NB4 (cell line): ENCODE measurements at regions not wholly inside any gene's neighbourhood (a gene's known extent, or its start where the extent isn't known, plus 50 kb on each side); places are given as distances from the start of the nearest gene placed in this dataset.
A peak's percentile ranks its signal among the peaks of the same experiment; 100 is the strongest.

ENCODE experiments used
- DNase-seq: peaks from one replicate; pipeline ENCODE4 v3.0.0; 2010; ENCODE audit warnings: low read depth
- H3K4me3 ChIP-seq: one replicate; pipeline ENCODE4 v1.5.1; 2011; ENCODE audit warnings: mild to moderate bottlenecking, low read depth, low read length, moderate library complexity
- CTCF ChIP-seq: IDR thresholded peaks from one replicate; pipeline ENCODE4 v1.5.1; 2012; ENCODE audit warnings: low read depth, low read length
- MAX ChIP-seq: IDR thresholded peaks from 2 replicates; pipeline ENCODE4 v1.6.1; 2011; ENCODE audit warnings: low read depth, low read length
- MYC ChIP-seq: IDR thresholded peaks from 2 replicates; pipeline ENCODE4 v1.6.1; 2011; ENCODE audit warnings: low read depth, low read length
- POLR2A ChIP-seq: IDR thresholded peaks from 2 replicates; pipeline ENCODE4 v1.6.1; 2011; ENCODE audit warnings: mild to moderate bottlenecking; ENCODE audit not compliant: insufficient read length; ENCODE audit errors: extremely low read depth

GRCh38 chr1:225707824-225708223 lies 54.9 kb upstream of the ENAH start:
- TF ChIP-seq CTCF (no peak), MAX (no peak)
- no peak for DNase-seq
- no peak overlapping the region for H3K4me3 ChIP-seq

- TF ChIP-seq MYC, result no peak
- TF ChIP-seq POLR2A, result no peak
- TF ChIP-seq CTCF, result no peak
- no peak for TF ChIP-seq MAX
- DNase-seq, result no peak
- H3K4me3 ChIP-seq, result no peak overlapping the region
These were observed 56.2 kb upstream of the ENAH start for GRCh38 chr1:225709101-225709500.

- no peak for TF ChIP-seq POLR2A
- no peak for TF ChIP-seq MYC
- no peak for TF ChIP-seq CTCF
- TF ChIP-seq MAX, result no peak
- H3K4me3 ChIP-seq, result no peak overlapping the region
- peak; percentile 9 for DNase-seq
These were observed 57.9 kb upstream of the ENAH start for GRCh38 chr1:225710804-225711203.

GRCh38 chr1:225711236-225711937 lies 58.5 kb upstream of the ENAH start:
- TF ChIP-seq MYC (no peak), POLR2A (no peak), MAX (no peak), CTCF (no peak)
- no peak overlapping the region for H3K4me3 ChIP-seq
- DNase-seq, result no peak

GRCh38 chr1:225712391-225712790 lies 59.5 kb upstream of the ENAH start:
- no peak overlapping the region for H3K4me3 ChIP-seq
- peak; percentile 86 for DNase-seq
- TF ChIP-seq CTCF (no peak), MYC (no peak), MAX (no peak), POLR2A (no peak)

GRCh38 chr1:225713281-225713680 lies 60.4 kb upstream of the ENAH start:
- no peak for TF ChIP-seq MYC
- TF ChIP-seq POLR2A, result no peak
- TF ChIP-seq CTCF, result no peak
- TF ChIP-seq MAX, result no peak
- H3K4me3 ChIP-seq, result no peak overlapping the region
- no peak for DNase-seq
